ENCODE measurements at regions not wholly inside any gene's neighbourhood (a gene's known extent, or its start where the extent isn't known, plus 50 kb on each side); places are given as distances from the start of the nearest gene placed in this dataset.

DNA sequence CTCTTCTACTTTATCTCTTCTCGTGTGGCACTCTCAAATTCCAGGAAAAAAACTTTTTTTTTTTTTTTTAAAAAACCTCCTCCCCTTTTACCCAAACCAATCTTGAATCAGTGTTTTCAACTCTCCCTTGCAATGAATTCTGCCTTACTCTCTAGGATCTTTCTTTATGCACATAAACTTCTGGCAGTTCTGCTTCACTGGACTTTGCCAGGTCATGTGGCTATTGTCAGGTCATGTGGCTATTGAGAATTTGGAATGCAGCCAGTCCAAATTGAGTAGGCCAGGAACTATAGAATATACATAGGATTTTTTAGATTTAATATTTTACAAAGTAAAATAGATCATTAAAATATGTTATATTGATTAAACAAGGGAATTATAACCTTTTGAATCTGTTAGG, 218.2 kb downstream of the TMTC3 start:
- CTCF ChIA-PET = interaction anchor here (0.6 to 0.7 kb wide), 2 partner anchors 208 to 480 kb away, joined by 3 to 5 read pairs; no protein-coding TSS in a partner anchor
- no peak overlapping the region for H3K27ac Mint-ChIP-seq (ENCODE audit: low read depth, unreplicated experiment)
- no peaks in the 10 kb centered on the region for H3K9me3 Mint-ChIP-seq (ENCODE audit: unreplicated experiment)
- POLR2A ChIA-PET = interaction anchor here (0.7 kb wide), 1 partner anchor 219 kb away, joined by 3 read pairs; no protein-coding TSS in a partner anchor
- peaks cover 26% of the 10 kb centered on the region for H3K4me1 Mint-ChIP-seq (ENCODE audit: insufficient read depth, unreplicated experiment)
- H3K4me3 Mint-ChIP-seq (ENCODE audit: unreplicated experiment) = no peak overlapping the region
- no peak for DNase-seq (ENCODE audit: unreplicated experiment)
- intact Hi-C loops (cut with micrococcal nuclease) = no loop called here
- no peaks in the 10 kb centered on the region for H3K36me3 Mint-ChIP-seq (ENCODE audit: insufficient read depth, unreplicated experiment)
- TF ChIP-seq, protein P1, sequence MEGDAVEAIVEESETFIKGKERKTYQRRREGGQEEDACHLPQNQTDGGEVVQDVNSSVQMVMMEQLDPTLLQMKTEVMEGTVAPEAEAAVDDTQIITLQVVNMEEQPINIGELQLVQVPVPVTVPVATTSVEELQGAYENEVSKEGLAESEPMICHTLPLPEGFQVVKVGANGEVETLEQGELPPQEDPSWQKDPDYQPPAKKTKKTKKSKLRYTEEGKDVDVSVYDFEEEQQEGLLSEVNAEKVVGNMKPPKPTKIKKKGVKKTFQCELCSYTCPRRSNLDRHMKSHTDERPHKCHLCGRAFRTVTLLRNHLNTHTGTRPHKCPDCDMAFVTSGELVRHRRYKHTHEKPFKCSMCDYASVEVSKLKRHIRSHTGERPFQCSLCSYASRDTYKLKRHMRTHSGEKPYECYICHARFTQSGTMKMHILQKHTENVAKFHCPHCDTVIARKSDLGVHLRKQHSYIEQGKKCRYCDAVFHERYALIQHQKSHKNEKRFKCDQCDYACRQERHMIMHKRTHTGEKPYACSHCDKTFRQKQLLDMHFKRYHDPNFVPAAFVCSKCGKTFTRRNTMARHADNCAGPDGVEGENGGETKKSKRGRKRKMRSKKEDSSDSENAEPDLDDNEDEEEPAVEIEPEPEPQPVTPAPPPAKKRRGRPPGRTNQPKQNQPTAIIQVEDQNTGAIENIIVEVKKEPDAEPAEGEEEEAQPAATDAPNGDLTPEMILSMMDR (IDR thresholded peaks at IDR 0.05; ENCODE audit: unreplicated experiment) = no peak
- BruUV-seq (replicated peaks) = no TSS peak
- no peaks in the 10 kb centered on the region for H3K27me3 Mint-ChIP-seq (ENCODE audit: insufficient read depth, unreplicated experiment)

DNA sequence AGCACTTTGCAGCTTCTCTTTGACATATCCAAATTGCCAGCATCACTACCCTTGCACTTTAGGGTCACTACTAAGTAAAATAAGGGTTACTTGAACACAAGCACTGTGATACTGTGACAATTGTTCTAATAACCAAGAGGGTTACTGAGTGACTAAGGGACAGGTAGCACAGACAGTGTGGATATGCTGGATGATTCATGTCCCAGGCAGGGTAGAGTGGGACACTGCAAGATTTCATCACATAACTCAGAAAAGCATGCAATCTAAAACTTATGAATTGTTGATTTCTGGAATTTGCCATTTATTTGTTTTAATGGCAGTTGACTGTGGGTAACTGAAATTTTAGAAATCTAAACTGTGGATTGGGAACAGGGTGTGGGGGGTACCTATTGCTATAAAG, 218.8 kb downstream of the KITLG start:
- H3K4me1 Mint-ChIP-seq (ENCODE audit: insufficient read depth, unreplicated experiment) = peaks cover 26% of the 10 kb centered on the region
- intact Hi-C loops (cut with micrococcal nuclease) = no loop called here
- ChIA-PET CTCF (interaction anchor here (0.7 to 1.2 kb wide), 2 partner anchors 219 to 444 kb away, joined by 3 to 4 read pairs; partner anchors contain the start of gene KITLG), POLR2A (interaction anchor here (0.7 to 1.7 kb wide), 8 partner anchors 10 to 767 kb away, joined by 3 to 5 read pairs (median 3); no protein-coding TSS in a partner anchor)
- H3K36me3 Mint-ChIP-seq (ENCODE audit: insufficient read depth, unreplicated experiment) = no peaks in the 10 kb centered on the region
- TF ChIP-seq, protein P1 (IDR thresholded peaks at IDR 0.05; ENCODE audit: unreplicated experiment) = no peak
- H3K27me3 Mint-ChIP-seq (ENCODE audit: insufficient read depth, unreplicated experiment) = no peaks in the 10 kb centered on the region
- no peaks in the 10 kb centered on the region for H3K9me3 Mint-ChIP-seq (ENCODE audit: unreplicated experiment)
- no TSS peak for BruUV-seq (replicated peaks)
- peak overlapping the region; percentile 68 for H3K27ac Mint-ChIP-seq (ENCODE audit: low read depth, unreplicated experiment)
- peak; percentile 48 for DNase-seq (ENCODE audit: unreplicated experiment)
- peak overlapping the region; percentile 34 for H3K4me3 Mint-ChIP-seq (ENCODE audit: unreplicated experiment)

DNA sequence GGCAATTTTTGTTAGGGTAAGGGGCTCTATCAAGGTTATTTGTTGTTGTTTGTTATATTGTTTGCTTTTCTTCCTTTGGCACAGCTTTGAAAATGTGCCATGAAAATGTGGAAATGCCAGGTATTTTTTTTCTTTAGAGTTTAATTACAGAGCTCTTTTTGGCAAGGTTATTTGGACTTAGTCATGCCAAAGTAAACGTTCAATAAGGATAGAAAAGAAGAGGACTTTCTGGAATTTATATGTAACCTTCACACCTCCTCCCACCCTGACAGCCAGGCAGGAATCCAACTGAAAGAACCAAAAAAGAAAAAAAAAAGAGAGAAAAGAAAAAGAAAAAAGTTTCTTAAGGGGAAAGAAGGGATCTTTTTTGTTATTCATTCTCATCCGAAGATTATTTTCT, 217.8 kb downstream of the KITLG start:
- Mint-ChIP-seq H3K4me3 (ENCODE audit: unreplicated experiment) (peak overlapping the region; percentile 34), H3K4me1 (ENCODE audit: insufficient read depth, unreplicated experiment) (peaks cover 26% of the 10 kb centered on the region), H3K9me3 (ENCODE audit: unreplicated experiment) (no peaks in the 10 kb centered on the region), H3K36me3 (ENCODE audit: insufficient read depth, unreplicated experiment) (no peaks in the 10 kb centered on the region), H3K27me3 (ENCODE audit: insufficient read depth, unreplicated experiment) (no peaks in the 10 kb centered on the region), H3K27ac (ENCODE audit: low read depth, unreplicated experiment) (peak overlapping the region; percentile 68)
- peak; percentile 54 for DNase-seq (ENCODE audit: unreplicated experiment)
- intact Hi-C loops (cut with micrococcal nuclease) = no loop called here
- TF ChIP-seq, protein P1 (IDR thresholded peaks at IDR 0.05; ENCODE audit: unreplicated experiment) = no peak
- BruUV-seq (replicated peaks) = no TSS peak
- ChIA-PET POLR2A (interaction anchor here (1.0 to 1.7 kb wide), 6 partner anchors 28 to 766 kb away, joined by 3 to 5 read pairs (median 3); no protein-coding TSS in a partner anchor), CTCF (interaction anchor here (0.9 to 1.2 kb wide), 2 partner anchors 46 to 218 kb away, joined by 3 to 4 read pairs; partner anchors contain the start of gene KITLG)

DNA sequence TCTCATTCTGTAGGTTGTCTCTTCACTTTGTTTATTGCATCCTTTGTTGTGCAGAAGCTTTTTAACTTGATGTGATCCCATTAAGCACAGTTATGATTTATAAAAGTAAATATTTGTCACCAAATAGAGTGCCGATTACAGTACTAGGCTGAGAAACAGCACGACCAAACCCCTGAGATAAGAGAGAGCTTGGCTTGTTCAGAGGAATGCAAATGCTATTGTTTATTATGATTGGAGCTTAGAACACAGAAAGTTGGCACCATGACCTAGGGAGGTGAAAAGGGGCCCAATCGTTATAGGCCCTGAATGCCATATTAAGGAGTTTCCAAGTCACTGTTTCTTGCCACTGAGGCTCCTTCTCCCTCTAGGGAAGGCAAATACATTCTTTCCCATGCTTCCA, 214.9 kb downstream of the KITLG start:
- H3K27me3 Mint-ChIP-seq (ENCODE audit: insufficient read depth, unreplicated experiment) = no peaks in the 10 kb centered on the region
- DNase-seq (ENCODE audit: unreplicated experiment) = no peak
- BruUV-seq (replicated peaks) = no TSS peak
- ChIA-PET CTCF (interaction anchor here (0.5 kb wide), 1 partner anchor 177 kb away, joined by 3 read pairs; no protein-coding TSS in a partner anchor), POLR2A (interaction anchor here (0.6 to 0.9 kb wide), 2 partner anchors 28 to 568 kb away, joined by 3 to 6 read pairs; no protein-coding TSS in a partner anchor)
- TF ChIP-seq, protein P1 (IDR thresholded peaks at IDR 0.05; ENCODE audit: unreplicated experiment) = no peak
- peaks cover 22% of the 10 kb centered on the region for H3K4me1 Mint-ChIP-seq (ENCODE audit: insufficient read depth, unreplicated experiment)
- H3K4me3 Mint-ChIP-seq (ENCODE audit: unreplicated experiment) = no peak overlapping the region
- H3K9me3 Mint-ChIP-seq (ENCODE audit: unreplicated experiment) = peaks cover 12% of the 10 kb centered on the region
- H3K36me3 Mint-ChIP-seq (ENCODE audit: insufficient read depth, unreplicated experiment) = no peaks in the 10 kb centered on the region
- intact Hi-C loops (cut with micrococcal nuclease) = no loop called here
- H3K27ac Mint-ChIP-seq (ENCODE audit: low read depth, unreplicated experiment) = no peak overlapping the region
